A204.1 (cell line): ENCODE measurements at regions not wholly inside any gene's neighbourhood (a gene's known extent, or its start where the extent isn't known, plus 50 kb on each side); places are given as distances from the start of the nearest gene placed in this dataset.

Source experiments
- FAIRE-seq: peaks from 2 replicates; lab custom pipeline; 2012; peaks lifted over from hg19 to GRCh38; lab: Jason Lieb, UNC

DNA sequence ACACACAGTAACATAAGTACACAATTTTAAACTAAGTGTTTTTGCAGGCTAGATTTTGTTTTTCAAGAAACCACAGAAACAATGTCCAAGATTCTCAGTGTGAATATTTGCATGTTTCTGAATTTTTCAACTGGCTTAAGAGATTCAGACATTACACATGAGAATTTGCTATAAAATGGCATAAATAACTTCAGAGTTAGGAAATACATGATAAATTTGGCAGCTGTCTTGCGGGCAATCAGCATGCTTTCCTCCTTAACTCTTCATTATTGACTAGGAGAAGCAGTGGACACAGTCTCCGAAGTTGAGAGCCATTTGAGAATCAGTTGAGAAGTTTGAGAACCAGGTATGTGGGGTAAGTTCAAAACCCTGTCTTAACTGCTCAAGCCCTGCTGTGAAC is 625.6 kb upstream of the SGO1 start:
- FAIRE-seq: no peak

DNA sequence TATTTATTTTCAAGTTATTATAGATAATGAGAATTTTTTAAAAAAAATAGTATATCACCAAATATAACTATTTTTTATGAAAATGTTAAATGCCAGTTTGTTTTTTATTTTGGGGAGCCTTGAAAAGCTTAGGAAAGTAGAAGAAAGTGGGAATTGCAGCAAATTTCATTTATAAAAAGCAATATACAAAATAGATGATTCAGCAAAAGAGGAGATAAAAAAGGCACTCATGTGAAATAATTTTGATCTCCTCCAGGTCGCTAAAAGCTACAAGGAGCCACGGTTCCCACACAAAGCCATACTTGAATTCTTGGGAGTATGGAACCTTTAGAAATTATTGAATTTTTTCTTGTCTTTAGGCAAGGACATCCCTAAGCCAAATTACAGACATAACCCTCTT is 625.0 kb upstream of the SGO1 start:
- no peak for FAIRE-seq

DNA sequence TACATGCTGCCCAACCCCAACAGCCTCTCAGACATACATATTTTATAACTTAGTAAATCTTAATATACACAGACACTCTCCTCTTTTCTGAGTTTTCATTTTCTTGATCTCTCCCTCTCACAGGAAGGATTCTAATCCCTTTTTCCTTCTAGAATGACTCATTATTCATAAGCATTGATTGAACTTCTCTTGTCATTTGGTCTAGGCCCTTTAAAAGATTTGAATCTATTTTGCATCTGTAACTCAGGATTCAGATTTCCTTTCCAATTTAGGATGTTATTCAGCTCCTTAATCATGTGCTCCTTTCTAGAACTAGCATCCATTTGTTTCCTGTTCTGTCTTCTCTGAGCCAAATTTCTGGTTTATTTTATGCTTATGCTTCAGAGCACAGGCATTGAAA is 624.5 kb upstream of the SGO1 start:
- no peak for FAIRE-seq

DNA sequence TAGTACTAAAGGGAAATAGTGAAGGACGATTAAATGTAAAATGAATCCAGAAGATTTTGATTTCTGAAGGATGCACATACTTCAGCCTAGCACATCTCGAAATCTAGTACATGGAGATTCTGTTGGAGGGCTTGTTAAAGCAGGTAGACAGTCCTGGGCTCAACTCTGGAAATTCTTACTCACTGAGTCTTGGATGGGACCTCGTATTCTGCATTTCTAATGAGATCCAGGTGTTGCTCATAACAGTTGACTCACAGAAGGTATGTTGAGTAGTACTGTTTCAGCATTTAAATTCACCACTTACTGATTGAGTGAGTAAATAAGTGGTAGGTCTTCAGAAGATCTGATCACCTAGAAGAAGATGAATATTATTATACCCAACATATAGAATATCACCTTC is 623.4 kb upstream of the SGO1 start:
- FAIRE-seq: no peak

DNA sequence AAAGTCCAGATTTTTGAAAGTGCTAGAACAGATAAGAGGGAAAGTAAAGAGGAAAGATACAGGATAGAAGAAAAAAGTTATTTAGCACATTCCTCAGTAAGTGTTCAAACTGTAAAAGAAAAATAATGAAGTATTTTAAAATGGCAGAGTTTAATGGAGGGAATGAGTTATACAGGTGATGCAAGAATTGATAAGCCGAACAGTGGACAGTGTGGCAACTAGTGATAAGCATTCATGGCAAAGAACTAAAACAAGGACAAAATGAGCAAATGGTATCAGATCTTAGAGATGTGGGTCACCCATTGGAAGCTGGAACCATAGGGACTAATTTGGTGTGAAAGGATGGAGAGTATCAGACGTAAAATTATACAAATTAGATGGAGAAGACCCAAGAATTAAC is 622.9 kb upstream of the SGO1 start:
- no peak for FAIRE-seq

DNA sequence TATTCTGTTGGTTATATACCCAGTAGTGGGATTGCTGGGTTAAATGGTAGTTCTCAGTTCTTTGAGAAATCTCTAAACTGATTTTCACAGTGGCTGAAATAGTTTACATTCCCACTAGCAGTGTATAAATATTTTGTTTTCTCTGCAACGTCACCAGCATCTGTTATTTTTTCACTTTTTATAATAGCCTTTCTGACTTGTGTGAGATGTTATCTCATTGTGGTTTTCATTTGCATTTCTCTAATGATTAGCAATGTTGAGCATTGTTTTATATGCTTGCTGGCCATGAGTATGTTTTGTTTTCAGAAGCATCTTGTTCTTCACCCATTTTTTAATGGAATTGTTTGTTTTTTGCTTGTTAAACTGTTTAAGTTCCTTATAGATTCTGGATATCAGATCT is 612.7 kb upstream of the SGO1 start:
- FAIRE-seq: no peak

DNA sequence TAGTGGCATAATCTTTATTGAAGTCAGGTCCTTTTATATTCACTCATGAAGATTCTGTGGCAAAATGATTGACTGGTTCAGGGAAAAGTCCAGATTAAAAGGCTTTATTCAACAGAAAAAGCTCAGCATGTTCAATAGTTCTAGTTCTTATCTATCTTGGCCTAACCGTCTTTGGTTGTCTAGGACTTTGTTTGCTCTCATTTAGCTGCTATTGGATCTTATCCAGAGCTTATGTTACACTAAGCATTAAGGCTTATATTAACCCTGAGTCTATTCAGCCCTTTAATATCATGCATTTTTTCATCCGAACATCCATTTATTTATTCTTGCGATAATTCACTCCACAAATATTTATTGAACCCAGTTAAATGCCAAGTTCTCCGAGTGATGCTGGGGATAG is 601.0 kb upstream of the SGO1 start:
- FAIRE-seq: no peak

DNA sequence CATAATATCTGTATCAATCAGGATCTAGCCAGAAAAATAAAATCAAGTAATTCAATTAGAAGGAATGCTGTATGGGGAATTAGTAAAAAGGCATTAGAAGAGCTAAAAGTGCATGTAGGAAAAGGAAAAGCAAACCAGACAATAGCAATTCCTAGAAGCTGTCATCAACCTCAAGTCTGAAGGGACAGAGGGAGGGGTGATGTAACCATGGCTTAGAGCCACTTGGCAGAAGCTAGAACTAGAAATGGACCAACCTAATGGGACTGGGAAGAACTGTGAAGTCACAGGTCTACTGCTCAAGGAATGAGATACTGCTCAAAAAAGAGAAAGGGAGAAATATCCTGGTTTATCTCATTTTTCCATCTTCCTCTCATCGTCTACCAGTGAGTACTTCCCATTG is 590.7 kb upstream of the SGO1 start:
- no peak for FAIRE-seq

DNA sequence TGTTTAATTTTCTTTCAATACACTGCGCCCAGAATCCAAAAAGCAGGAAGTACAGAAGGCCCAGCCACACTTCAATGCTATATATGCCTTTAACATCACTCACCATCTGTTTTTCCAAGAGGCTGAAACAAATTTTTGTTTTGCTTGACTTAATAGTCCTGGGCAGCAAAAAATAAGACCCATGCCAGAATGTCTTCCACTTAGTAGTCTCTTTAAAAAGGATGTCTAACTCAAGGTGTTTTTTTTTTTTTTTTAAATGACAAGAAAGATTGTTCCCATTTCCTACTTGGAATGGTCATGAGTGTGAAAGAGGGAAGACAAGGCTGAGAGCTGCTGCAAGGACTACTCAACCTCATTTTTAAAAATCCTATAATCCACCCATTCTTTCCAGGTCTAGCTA is 590.3 kb upstream of the SGO1 start:
- no peak for FAIRE-seq

DNA sequence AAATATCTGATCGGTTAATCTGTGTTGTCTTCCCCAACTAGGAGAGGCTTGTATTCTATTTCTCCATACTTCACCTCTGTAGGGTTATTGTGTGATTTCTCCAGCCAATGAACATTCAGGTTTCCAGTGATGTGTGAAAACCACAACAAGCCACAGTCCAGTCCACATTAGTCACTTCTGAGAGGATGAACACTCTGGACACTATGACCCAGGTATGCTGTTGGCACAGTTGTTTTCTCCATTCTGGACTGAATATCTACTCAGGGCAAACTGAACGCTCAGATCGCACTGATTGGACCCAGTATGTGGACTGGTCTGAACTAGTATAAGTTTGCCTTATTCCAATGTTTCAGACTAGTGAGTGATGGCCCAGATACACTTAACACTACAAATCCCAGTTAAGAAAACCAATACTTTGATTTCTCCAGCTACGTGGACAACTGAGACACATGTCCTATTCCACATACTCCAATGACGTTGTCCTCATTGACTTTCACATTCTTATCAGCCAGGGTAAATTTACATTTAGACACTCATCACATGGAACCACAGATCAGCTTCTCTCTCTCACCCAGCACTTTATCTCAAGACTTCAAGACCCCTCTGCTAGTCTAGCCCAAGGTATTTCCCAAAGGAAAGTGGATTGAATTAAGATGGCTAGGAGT is 587.4 kb upstream of the SGO1 start:
- FAIRE-seq: no peak

DNA sequence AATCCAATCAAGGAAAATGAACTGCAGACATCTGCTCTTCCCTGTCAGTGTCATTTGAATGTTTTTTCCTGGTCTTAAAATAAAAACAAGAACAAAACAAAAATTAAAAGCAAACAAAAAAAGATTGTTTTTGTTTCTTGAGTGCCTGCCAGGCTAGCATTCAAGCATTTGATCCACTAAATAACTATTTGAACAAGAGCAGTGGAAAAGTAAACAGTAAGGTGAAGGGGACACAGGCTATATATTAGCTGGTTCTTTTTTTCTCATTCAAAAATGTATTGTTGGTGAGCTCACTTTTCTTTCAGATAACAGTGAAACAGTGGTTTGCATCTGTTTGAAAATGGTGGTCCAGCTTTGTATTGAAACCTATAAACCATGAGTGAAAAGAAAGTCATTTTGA is 586.9 kb upstream of the SGO1 start:
- no peak for FAIRE-seq

DNA sequence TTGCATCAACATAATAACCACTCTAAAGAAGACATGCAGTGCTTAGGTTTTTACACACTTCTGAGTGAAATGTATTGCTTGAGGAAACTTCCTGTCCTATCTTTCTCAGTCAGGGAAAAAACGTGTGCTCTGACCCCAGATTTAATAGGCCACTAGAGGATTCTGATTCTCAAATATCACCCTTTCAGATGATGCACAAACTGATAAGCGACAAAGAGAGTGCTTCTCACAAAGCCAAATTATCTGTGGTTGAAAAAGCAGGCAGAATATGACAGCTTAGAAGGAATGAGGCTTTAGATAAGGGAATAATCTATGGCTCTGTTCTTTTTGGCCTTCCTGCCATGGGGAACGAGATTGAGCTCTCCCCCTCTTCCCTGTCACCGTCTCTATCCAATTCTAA is 583.4 kb upstream of the SGO1 start:
- FAIRE-seq: no peak

DNA sequence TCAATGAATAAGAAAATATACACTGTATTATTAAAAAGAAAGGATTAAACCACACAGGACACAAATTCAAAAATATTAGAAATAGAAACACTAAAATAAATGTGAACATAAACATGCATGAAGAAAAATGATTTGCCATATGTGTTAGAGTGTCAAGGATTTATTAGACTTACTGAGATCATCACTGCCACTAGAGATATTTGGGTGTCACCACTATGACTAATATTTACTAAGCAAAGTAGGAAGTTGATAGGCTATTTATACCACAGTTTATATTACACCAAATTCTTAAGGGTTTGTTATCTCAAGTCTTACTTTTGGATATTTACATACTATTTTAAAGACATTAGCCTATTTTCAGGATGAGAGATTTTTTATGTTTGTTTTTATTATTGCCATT is 575.0 kb upstream of the SGO1 start:
- no peak for FAIRE-seq

DNA sequence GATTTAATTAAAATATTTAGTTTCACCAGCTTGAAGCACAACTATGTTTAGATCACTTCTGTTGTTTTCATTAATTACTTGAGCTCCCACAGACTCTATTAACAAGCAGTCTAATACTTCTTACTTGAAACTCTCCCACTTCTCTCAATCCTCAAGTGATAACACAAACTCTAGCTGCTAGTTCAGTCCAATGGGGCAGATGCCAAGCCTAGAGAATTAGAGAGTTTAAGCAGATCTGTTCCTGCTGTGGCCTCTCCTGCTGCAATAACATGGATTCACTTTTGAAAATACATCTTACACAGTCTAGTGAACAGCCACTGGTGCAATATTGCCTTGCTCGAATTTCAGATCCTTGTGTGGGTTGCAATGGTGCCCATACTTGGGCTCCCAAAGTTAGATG is 566.4 kb upstream of the SGO1 start:
- FAIRE-seq: no peak

DNA sequence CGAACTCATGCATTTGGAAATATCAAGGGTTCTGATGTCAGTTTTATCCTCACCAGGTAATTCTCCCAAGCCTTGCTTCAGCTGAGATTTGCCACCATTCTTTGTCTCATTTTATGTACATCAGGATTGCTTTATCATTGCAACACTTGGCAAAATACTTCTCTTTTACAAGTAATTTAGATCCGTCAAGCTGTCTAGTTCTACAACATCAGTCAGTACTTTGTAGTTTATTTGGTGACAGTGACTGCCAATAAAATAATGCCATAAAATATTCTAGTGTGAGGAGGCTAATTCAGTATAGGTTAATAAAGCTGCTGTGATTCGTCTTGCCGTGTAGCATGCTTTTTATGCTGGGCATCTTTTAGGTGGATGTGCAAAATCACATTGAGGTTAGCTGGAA is 565.3 kb upstream of the SGO1 start:
- no peak for FAIRE-seq

DNA sequence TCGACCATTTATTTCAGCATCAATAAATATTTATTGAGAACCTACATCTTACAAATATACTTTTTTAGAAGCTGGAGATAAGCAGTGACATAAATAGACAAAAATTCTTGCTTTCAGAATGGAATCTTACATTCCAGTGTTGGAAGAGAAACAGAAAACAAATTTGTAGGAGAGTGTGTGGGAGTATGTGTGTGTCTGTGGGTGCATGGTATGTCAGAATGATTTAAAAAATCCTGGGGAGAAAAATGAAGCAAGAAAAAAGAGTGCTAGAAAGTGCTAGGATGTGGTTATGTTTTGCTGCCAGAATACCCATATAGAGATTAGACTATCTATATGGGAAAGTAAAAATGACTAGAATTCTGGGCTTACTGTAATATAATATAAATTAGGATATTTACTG is 561.7 kb upstream of the SGO1 start:
- FAIRE-seq: no peak

DNA sequence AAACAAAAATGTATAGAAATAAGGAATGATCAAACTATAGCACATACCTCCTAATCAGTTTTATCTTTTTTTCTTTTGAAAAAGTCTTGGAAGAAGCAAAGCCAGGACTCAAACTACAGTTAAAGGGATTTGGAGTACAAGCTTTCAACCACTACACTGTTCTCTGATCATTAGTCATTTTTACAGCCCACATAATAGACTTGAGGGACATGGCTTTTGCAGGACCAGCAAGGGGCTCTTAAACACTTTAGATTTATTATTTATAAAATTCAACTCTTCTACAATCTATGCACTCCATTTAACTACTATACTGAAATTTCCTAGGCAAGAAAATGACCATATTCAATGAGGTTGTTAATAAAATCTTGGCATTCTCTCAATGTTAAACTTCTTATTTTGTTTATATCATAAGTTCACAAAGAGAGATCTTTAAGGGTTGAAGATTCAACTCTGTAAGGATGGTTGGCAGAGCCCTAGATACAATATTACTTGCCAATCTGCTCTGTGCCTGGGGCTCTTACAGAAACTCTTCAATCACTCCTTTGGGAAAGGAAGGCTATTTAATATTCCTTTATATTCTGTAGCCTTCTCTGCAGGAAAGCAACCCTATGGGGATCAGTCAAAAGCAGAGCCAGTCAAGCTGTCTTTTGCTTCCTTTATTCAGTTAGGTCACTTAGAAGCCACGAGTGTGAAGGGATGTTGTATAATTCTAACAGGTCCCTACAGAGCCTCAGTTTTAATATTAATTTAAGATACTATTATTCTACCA is 557.7 kb upstream of the SGO1 start:
- no peak for FAIRE-seq

DNA sequence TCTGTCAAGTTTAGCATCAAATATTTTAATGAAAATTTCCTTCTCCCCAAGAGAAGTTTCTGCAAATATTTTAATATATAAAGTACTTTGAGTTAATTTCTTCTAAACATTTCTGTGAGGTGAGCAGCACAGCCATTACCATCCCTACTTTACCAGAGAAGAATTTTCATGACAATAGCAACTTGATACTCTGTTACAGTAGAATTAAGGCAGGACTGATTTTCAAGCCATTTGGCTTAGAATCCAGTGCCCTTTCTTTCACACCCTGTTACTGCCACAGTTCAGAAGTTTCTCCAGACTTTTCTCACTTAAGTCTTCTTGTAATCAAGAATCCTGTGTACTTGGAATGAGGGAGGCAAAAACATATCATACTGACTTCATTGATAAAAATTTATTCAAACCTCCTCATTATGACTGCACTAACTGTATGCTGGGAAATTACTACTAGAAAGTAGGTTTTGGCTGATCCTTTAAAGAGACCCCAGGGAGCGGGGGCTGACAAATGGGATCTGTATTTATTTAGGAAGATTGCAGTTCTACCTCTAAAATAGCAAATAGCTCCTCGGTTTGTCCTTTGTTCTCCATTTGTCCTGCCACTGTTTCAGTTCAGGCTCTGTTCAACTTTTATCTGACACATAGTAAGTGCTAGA is 557.0 kb upstream of the SGO1 start:
- FAIRE-seq: no peak

DNA sequence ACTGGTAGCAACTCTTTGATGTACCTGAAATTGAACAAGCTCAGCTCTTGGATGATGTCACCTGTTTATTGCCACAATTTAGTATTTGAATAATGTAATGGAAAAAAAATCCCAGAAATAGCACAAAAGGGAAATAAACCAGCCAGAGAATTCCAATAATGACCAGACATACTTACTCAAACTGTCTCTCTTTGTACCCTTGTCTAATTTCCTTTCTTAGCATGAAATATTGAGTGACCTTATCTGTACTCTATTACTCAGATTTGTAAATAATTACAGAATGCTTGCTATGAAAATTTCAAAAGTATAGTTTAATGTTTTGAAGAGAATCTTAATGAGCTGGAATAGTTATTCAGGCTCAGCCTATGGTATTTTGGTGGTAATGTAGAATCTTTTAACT is 555.4 kb upstream of the SGO1 start:
- no peak for FAIRE-seq

DNA sequence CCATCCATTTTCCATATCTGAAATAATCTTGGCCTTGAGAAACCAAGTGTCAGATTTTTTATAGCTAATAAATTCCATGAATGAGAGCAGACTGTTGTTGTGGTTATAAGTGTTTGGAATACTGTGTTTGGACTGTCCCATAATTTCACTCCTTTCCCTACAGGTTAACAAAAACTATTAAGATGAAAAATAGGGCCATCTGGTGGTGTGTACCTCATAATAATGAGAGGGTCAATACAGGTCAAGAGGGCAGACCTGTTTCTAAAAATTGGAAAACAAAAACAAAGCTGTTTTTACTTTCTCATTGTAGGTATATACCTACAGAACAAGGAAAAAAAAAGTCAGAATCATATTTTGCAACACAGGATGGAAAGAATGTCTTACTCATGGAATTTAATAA is 553.8 kb upstream of the SGO1 start:
- FAIRE-seq: no peak

DNA sequence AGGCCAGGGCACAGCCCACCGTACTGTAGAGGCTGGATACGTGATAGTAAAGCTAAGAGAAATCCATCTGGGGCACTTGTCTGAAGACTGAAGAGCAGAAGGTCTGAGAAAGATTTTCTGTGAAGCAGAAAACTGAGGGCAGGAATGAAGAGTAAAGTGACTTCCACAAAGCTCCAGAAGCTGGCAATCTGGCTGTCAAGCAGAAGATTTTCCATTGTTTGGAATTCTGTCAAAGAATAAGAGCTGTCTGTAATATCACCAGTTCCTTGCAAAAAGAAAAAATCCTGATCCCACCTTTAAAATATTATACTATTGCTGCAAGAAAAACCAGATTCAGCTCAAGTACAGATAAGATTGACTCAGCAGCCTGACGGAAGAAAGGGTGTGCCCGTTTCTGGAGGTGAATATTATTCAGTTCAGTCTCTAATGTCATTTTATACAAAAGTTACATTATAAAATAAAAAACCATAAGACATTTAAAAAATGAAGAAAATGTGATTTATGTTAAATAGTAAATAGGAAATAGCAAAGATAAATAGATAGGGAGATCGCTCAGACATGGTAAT is 550.4 kb upstream of the SGO1 start:
- no peak for FAIRE-seq

DNA sequence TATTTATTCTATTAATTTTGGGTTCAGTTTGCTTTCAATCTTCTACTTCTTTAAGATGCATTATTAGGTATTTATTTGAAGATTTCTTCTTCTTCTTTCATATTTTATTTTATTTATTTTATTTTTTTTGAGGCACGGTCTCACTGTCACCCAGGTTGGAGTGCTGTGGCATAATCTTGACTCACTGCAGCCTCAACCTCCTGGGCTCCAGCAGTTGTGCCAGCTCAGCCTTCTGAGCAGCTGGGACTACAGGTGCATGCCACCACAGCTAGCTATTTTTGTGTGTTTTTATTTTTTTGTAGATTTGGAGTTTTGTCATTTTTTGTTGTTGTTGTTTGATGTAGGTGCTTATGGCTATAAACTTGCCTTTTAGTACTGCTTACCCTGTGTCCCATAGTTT is 543.2 kb upstream of the SGO1 start:
- no peak for FAIRE-seq

DNA sequence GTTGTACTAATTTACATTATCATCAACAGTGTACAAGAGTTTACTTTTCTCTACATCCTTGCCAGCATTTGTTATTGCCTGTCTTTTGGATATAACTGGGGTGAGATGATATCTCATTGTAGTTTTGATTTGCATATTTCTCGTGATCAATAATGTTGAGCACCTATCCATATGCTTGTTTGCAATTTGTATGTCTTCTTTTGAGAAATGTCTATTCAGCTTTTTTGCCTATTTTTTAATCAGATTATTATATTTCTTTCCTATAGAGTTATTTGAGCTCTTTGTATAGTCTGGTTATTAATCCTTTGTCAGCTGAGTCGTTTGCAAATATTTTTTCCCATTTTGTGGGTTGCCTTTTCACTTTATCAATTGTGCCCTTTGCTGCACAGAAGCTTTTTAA is 540.8 kb upstream of the SGO1 start:
- FAIRE-seq: no peak

DNA sequence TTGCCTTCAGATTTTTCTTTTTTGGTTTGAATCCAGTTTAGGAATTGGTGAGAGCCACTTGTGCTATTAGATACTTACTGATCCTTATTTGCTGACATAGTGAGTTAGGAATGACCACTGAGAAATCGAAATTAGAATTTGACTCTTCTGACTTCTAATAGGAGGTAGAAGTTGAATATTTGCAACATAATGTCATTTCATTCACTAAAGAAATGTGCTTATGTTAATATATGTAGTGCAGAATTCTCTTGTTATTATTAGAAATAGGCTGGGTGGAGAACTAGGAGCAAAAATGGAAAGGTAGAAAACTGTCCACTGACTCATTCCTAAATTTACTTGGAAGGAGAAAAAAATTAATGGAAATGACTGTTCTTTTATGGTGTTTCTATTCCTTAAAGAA is 538.2 kb upstream of the SGO1 start:
- FAIRE-seq: no peak
